ENCODE measurements at regions not wholly inside any gene's neighbourhood (a gene's known extent, or its start where the extent isn't known, plus 50 kb on each side); places are given as distances from the start of the nearest gene placed in this dataset.

DNA sequence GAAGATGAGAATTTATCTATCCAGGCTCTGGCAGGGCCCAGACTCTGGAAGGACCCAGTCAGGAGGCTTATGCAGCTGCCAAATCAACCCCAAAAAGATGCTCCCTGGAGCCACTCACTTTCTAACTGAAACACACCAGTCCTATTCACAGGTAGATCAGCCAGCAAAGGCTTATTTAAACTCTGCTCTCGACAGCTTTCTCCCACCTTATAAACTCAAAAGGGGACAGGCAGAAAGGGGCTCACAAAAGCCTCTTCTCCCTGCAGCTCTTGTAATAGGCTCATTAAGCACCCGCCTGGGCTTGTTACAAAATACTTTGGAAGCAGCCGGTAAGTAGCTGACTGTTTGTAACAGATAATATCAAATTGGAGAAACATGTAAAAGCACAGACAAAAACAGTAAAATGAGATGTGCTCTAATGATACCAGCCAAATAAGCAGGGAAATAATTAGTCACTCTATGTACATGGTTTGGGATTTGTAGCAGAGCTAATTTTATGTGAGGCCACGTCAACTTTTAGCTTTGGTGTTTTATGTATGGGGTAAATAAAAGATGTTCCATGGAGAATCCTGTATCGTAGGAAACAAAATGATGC is 213.8 kb downstream of the NR2F2 start:
- no peak for TF ChIP-seq CTCF (conservative IDR thresholded peaks at IDR 0.05; ENCODE audit: low read depth, low read length)
- no peak for TF ChIP-seq MAFK (IDR thresholded peaks at IDR 0.05; ENCODE audit: low read depth, low read length)
- no peak for TF ChIP-seq MAZ (IDR thresholded peaks at IDR 0.05; ENCODE audit: borderline replicate concordance, low read depth, low read length)
- Histone ChIP-seq H4K5ac (ENCODE audit: low read depth, low read length) (no peak overlapping the region), H3K9ac (ENCODE audit: low read depth, low read length) (no peak overlapping the region), H3K18ac (ENCODE audit: low read depth, low read length) (no peak overlapping the region), H3K27me3 (ENCODE audit: control insufficient read depth, insufficient read depth, low read length) (no peaks in the 10 kb centered on the region), H3K4me2 (ENCODE audit: low read depth, low read length) (no peak overlapping the region), H2AK5ac (ENCODE audit: low read depth, low read length) (no peak overlapping the region), H4K91ac (ENCODE audit: insufficient read depth, low read depth, low read length) (no peak overlapping the region), H3K27ac (ENCODE audit: insufficient read depth, low read length) (no peak overlapping the region), H3K14ac (replicated peaks; ENCODE audit: low read depth, low read length) (no peak overlapping the region), H4K8ac (ENCODE audit: low read depth in 2 of 2, low read length in 2 of 2) (no peak overlapping the region), H3K36me3 (ENCODE audit: control insufficient read depth, insufficient read depth, low read length) (no peaks in the 10 kb centered on the region), H2AFZ (replicated peaks; ENCODE audit: low read length, poor library complexity) (no peak overlapping the region), H3K4me3 (ENCODE audit: insufficient read depth, low read depth, low read length) (no peak overlapping the region), H2BK5ac (ENCODE audit: low read depth, low read length, poor library complexity, severe bottlenecking) (no peak overlapping the region), H2BK15ac (ENCODE audit: low read depth, low read length) (no peak overlapping the region), H3K9me3 (ENCODE audit: control insufficient read depth, insufficient read depth, low read length) (no peaks in the 10 kb centered on the region), H4K20me1 (ENCODE audit: insufficient read depth, low read length) (no peaks in the 10 kb centered on the region), H3K79me1 (ENCODE audit: low read depth in 1 of 2, low read length in 2 of 2) (no peaks in the 10 kb centered on the region), H2AK9ac (replicated peaks; ENCODE audit: low read depth, low read length, poor library complexity) (no peak overlapping the region), H3K23ac (ENCODE audit: low read depth, low read length) (no peak overlapping the region), H3K9me1 (ENCODE audit: insufficient read depth, low read length) (no peaks in the 10 kb centered on the region), H2BK120ac (ENCODE audit: low read depth, low read length) (no peak overlapping the region), H3K56ac (ENCODE audit: extremely low read depth, insufficient read depth, low read length) (no peak overlapping the region), H3K4me1 (ENCODE audit: control insufficient read depth, insufficient read depth, low read length) (no peaks in the 10 kb centered on the region), H2BK20ac (ENCODE audit: low read depth, low read length) (no peak overlapping the region), H3K4ac (ENCODE audit: low read depth, low read length) (no peak overlapping the region)
- ChIA-PET POLR2A (ENCODE audit: unreplicated experiment) (no interaction called here), CTCF (no interaction called here)
- no peak for ATAC-seq (ENCODE audit: low read depth)
- in situ Hi-C loops (cut with MboI; ENCODE audit: low sequenced_read_pairs) (no loop called here), intact Hi-C loops (cut with micrococcal nuclease) (loop anchor here (5.0 kb wide), 1 partner anchor 1982 kb away; no protein-coding TSS in a partner anchor), dilution Hi-C loops (cut with HindIII; ENCODE audit: low sequenced_read_pairs, unreplicated experiment) (no loop called here)
- no CpG with 5 or more reads among the region's 5 CpGs for WGBS, 2 experiments (ENCODE audit: extremely low coverage in 2 of 2, insufficient read length in 1 of 2)
- DNase-seq, result no peak
- BruUV-seq (replicated peaks), result no TSS peak

All from IMR-90 (cell line).